HepG2 (cell line): ENCODE measurements at regions not wholly inside any gene's neighbourhood (a gene's known extent, or its start where the extent isn't known, plus 50 kb on each side); places are given as distances from the start of the nearest gene placed in this dataset.

Source experiments
- ARID2 ChIP-seq: sonication (generic); formaldehyde crosslinking; IDR thresholded peaks from 2 replicates; pipeline ENCODE4 v1.8.1; 2022; ENCODE audit warnings: mild to moderate bottlenecking, missing genetic modification reagents, borderline replicate concordance
- HCFC1 ChIP-seq: fragments of 150-350 bp; IDR thresholded peaks from 2 replicates; pipeline ENCODE4 v1.6.1; 2014; ENCODE audit warnings: low read depth, low read length
- HOXA3 ChIP-seq: sonication (generic); formaldehyde crosslinking; IDR thresholded peaks from 2 replicates; pipeline ENCODE4 v1.5.0; 2020; ENCODE audit warnings: missing genetic modification reagents
- KAT2B ChIP-seq: fragments of 150-350 bp; IDR thresholded peaks from 2 replicates; pipeline ENCODE4 v1.6.1; 2014; ENCODE audit warnings: low read depth, low read length, borderline replicate concordance
- NR2F2 ChIP-seq: IDR thresholded peaks from 2 replicates; pipeline ENCODE4 v1.6.1; 2012; ENCODE audit warnings: low read depth, inconsistent platforms, borderline replicate concordance
- PREB ChIP-seq: sonication (generic); formaldehyde crosslinking; IDR thresholded peaks from 2 replicates; pipeline ENCODE4 v1.4.0; 2020; ENCODE audit warnings: missing genetic modification reagents
- SMC3 ChIP-seq: IDR thresholded peaks from 2 replicates; pipeline ENCODE4 v1.6.1; 2011; ENCODE audit warnings: low read length, improper control_type of control experiment
- ZBTB7A ChIP-seq: sonication (generic); formaldehyde crosslinking; IDR thresholded peaks from 2 replicates; pipeline ENCODE4 v1.8.0; 2022; ENCODE audit warnings: mild to moderate bottlenecking, missing genetic modification reagents
- ZNF318 ChIP-seq: sonication (generic); formaldehyde crosslinking; IDR thresholded peaks from 2 replicates; pipeline ENCODE4 v1.4.0; 2020; ENCODE audit warnings: mild to moderate bottlenecking, missing genetic modification reagents

- TF ChIP-seq PREB (CRISPR knock-in tag), result no peak
- TF ChIP-seq ZNF318, result no peak
- TF ChIP-seq HOXA3, result no peak
- no peak for TF ChIP-seq KAT2B
- TF ChIP-seq SMC3, result no peak
- TF ChIP-seq NR2F2, result no peak
- no peak for TF ChIP-seq ARID2 (CRISPR knock-in tag)
- no peak for TF ChIP-seq HCFC1
- no peak for TF ChIP-seq ZBTB7A
Measured at GRCh38 chr5:138676002-138676401, 77.2 kb upstream of the CTNNA1 start (continued).
